ENCODE measurements at regions not wholly inside any gene's neighbourhood (a gene's known extent, or its start where the extent isn't known, plus 50 kb on each side); places are given as distances from the start of the nearest gene placed in this dataset.

DNA sequence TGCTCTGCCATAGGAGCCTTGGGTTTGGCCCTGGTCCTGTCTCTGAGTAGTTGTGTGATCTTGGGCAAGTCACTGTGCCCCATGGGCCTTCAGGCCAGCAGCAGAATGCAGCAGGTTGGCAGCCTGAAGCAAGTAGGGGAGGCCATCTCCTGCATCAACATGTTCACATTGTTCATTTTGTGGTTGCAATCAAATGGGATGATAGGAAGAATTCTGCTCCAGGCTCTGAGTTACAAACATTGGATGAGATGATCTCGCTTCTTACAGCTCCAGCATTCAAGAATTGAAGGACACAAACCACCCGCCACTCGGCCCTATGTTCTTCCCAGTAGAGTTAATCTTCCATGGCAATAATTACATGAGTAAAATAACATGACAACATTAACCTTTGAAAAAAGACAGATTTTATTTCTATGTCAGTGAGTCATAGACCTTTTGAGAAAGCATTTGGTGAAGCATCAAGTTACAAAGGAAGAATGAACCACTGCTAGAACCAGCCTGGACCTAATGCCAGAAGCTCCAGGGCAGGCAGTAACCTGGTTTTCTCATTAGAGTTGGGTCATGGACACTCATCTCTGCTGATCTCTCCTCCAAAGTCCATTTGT is 308.3 kb upstream of the NCAM1 start:
- Histone ChIP-seq H3K27ac (ENCODE audit: extremely low read length, insufficient read depth, low read length) (no peak overlapping the region), H3K36me3 (replicated peaks in 1 of 2; ENCODE audit: control insufficient read depth in 1 of 2, insufficient read depth in 2 of 2, low read length in 2 of 2) (no peaks in the 10 kb centered on the region), H3K4me1 (ENCODE audit: insufficient read depth, low read length) (no peaks in the 10 kb centered on the region), H3K9ac (ENCODE audit: insufficient read depth, low read depth, low read length) (no peak overlapping the region), H3K79me2 (ENCODE audit: insufficient read depth, low read length) (no peaks in the 10 kb centered on the region), H3K4me3 (replicated peaks in 1 of 3; ENCODE audit: insufficient read depth in 1 of 3, low read depth in 2 of 3, low read length in 3 of 3) (no peak overlapping the region), H3K9me3 (ENCODE audit: low read length) (no peaks in the 10 kb centered on the region), H2AFZ (ENCODE audit: low read length) (no peak overlapping the region), H3K27me3 (ENCODE audit: control insufficient read depth in 1 of 2, insufficient read depth in 2 of 2, low read length in 2 of 2) (peaks cover 0 to 3% of the 10 kb centered on the region in 2 experiments; a peak in 1 of 5 replicates), H3K4me2 (ENCODE audit: low read depth, low read length) (no peak overlapping the region), H4K20me1 (ENCODE audit: insufficient read depth, low read length) (no peaks in the 10 kb centered on the region)
- ChIA-PET CTCF (ENCODE audit: low intra/inter-chr PET ratio, low total read pairs) (no interaction called here), POLR2A (no interaction called here)
- in situ Hi-C loops (cut with HindIII; ENCODE audit: extremely low pct_ligation_motif_present, low pct_unique_long_range_greater_than_20kb) (no loop called here), intact Hi-C loops (cut with micrococcal nuclease; ENCODE audit: unreplicated experiment) (no loop called here)
- FAIRE-seq (no peak), DNase-seq (ENCODE audit: low spot score) (no peak), ATAC-seq (no peak)
- WGBS (ENCODE audit: low lambda C conversion rate) = 31% methylated on average over 3 of the region's 3 CpGs
- no TSS peak for BruUV-seq (replicated peaks)
- no peak for TF ChIP-seq SNRNP70 (IDR thresholded peaks at IDR 0.05; ENCODE audit: low read depth, low read length)
- no peak for TF ChIP-seq ZNF792 (CRISPR knock-in tag; IDR thresholded peaks at IDR 0.05)
- TF ChIP-seq, protein P1, sequence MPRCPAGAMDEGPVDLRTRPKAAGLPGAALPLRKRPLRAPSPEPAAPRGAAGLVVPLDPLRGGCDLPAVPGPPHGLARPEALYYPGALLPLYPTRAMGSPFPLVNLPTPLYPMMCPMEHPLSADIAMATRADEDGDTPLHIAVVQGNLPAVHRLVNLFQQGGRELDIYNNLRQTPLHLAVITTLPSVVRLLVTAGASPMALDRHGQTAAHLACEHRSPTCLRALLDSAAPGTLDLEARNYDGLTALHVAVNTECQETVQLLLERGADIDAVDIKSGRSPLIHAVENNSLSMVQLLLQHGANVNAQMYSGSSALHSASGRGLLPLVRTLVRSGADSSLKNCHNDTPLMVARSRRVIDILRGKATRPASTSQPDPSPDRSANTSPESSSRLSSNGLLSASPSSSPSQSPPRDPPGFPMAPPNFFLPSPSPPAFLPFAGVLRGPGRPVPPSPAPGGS (CRISPR knock-in tag; IDR thresholded peaks at IDR 0.05) = no peak
- TF ChIP-seq, protein P2, sequence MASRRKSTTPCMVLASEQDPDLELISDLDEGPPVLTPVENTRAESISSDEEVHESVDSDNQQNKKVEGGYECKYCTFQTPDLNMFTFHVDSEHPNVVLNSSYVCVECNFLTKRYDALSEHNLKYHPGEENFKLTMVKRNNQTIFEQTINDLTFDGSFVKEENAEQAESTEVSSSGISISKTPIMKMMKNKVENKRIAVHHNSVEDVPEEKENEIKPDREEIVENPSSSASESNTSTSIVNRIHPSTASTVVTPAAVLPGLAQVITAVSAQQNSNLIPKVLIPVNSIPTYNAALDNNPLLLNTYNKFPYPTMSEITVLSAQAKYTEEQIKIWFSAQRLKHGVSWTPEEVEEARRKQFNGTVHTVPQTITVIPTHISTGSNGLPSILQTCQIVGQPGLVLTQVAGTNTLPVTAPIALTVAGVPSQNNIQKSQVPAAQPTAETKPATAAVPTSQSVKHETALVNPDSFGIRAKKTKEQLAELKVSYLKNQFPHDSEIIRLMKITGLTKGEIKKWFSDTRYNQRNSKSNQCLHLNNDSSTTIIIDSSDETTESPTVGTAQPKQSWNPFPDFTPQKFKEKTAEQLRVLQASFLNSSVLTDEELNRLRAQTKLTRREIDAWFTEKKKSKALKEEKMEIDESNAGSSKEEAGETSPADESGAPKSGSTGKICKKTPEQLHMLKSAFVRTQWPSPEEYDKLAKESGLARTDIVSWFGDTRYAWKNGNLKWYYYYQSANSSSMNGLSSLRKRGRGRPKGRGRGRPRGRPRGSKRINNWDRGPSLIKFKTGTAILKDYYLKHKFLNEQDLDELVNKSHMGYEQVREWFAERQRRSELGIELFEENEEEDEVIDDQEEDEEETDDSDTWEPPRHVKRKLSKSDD (CRISPR knock-in tag; IDR thresholded peaks at IDR 0.05; ENCODE audit: low read depth) = no peak
- TF ChIP-seq, protein P3, sequence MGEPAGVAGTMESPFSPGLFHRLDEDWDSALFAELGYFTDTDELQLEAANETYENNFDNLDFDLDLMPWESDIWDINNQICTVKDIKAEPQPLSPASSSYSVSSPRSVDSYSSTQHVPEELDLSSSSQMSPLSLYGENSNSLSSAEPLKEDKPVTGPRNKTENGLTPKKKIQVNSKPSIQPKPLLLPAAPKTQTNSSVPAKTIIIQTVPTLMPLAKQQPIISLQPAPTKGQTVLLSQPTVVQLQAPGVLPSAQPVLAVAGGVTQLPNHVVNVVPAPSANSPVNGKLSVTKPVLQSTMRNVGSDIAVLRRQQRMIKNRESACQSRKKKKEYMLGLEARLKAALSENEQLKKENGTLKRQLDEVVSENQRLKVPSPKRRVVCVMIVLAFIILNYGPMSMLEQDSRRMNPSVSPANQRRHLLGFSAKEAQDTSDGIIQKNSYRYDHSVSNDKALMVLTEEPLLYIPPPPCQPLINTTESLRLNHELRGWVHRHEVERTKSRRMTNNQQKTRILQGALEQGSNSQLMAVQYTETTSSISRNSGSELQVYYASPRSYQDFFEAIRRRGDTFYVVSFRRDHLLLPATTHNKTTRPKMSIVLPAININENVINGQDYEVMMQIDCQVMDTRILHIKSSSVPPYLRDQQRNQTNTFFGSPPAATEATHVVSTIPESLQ (CRISPR knock-in tag; conservative IDR thresholded peaks at IDR 0.05) = no peak
- no peak for TF ChIP-seq KLF13 (CRISPR knock-in tag; IDR thresholded peaks at IDR 0.05)
- TF ChIP-seq, protein P4, sequence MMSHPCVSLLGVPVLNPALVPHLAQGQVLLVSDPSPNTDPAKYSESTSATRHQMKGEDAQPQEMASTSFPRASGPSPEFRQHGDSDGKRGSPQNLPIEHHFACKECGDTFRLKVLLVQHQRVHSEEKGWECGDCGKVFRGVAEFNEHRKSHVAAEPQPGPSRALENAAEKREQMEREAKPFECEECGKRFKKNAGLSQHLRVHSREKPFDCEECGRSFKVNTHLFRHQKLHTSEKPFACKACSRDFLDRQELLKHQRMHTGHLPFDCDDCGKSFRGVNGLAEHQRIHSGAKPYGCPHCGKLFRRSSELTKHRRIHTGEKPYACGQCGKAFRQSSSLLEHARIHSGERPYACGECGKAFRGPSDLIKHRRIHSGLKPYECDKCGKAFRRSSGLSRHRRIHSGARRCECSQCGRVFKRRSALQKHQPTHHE (CRISPR knock-in tag; IDR thresholded peaks at IDR 0.05; ENCODE audit: borderline replicate concordance) = no peak
- no peak for TF ChIP-seq AHR (CRISPR knock-in tag; IDR thresholded peaks at IDR 0.05)
- TF ChIP-seq, protein P5, sequence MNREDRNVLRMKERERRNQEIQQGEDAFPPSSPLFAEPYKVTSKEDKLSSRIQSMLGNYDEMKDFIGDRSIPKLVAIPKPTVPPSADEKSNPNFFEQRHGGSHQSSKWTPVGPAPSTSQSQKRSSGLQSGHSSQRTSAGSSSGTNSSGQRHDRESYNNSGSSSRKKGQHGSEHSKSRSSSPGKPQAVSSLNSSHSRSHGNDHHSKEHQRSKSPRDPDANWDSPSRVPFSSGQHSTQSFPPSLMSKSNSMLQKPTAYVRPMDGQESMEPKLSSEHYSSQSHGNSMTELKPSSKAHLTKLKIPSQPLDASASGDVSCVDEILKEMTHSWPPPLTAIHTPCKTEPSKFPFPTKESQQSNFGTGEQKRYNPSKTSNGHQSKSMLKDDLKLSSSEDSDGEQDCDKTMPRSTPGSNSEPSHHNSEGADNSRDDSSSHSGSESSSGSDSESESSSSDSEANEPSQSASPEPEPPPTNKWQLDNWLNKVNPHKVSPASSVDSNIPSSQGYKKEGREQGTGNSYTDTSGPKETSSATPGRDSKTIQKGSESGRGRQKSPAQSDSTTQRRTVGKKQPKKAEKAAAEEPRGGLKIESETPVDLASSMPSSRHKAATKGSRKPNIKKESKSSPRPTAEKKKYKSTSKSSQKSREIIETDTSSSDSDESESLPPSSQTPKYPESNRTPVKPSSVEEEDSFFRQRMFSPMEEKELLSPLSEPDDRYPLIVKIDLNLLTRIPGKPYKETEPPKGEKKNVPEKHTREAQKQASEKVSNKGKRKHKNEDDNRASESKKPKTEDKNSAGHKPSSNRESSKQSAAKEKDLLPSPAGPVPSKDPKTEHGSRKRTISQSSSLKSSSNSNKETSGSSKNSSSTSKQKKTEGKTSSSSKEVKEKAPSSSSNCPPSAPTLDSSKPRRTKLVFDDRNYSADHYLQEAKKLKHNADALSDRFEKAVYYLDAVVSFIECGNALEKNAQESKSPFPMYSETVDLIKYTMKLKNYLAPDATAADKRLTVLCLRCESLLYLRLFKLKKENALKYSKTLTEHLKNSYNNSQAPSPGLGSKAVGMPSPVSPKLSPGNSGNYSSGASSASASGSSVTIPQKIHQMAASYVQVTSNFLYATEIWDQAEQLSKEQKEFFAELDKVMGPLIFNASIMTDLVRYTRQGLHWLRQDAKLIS (CRISPR knock-in tag; IDR thresholded peaks at IDR 0.05) = no peak
- TF ChIP-seq ZNF335 (CRISPR knock-in tag; IDR thresholded peaks at IDR 0.05) = no peak
- no peak for TF ChIP-seq STAG1 (CRISPR knock-in tag; IDR thresholded peaks at IDR 0.05)

Data from HepG2 (cell line).